ENCODE measurements at regions not wholly inside any gene's neighbourhood (a gene's known extent, or its start where the extent isn't known, plus 50 kb on each side); places are given as distances from the start of the nearest gene placed in this dataset.

DNA sequence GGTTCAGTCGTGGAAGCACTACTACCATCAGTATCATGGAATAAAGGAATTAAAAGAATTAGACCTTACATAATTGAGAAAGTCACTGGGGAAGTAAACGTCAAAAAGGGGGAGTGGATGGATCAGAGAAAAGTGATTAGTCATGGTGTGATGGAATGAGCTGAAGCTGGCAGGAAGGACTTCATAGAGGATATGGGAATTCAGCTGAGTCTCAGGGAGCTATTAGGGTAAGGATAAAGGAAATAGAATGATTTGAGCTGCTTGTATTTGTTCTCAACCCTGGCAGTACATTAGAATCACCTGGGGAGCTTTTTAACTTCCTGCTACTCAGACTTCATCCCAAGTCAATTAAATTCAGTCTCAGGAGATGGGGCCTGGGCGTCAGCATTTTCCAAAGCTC lies 53.4 kb upstream of the SETBP1 start:
- TF ChIP-seq, protein P1, sequence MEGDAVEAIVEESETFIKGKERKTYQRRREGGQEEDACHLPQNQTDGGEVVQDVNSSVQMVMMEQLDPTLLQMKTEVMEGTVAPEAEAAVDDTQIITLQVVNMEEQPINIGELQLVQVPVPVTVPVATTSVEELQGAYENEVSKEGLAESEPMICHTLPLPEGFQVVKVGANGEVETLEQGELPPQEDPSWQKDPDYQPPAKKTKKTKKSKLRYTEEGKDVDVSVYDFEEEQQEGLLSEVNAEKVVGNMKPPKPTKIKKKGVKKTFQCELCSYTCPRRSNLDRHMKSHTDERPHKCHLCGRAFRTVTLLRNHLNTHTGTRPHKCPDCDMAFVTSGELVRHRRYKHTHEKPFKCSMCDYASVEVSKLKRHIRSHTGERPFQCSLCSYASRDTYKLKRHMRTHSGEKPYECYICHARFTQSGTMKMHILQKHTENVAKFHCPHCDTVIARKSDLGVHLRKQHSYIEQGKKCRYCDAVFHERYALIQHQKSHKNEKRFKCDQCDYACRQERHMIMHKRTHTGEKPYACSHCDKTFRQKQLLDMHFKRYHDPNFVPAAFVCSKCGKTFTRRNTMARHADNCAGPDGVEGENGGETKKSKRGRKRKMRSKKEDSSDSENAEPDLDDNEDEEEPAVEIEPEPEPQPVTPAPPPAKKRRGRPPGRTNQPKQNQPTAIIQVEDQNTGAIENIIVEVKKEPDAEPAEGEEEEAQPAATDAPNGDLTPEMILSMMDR (IDR thresholded peaks at IDR 0.05; ENCODE audit: partially characterized antibody, unreplicated experiment), result no peak
- H3K4me1 Mint-ChIP-seq (ENCODE audit: low read depth, unreplicated experiment), result peaks cover 5% of the 10 kb centered on the region
- no peaks in the 10 kb centered on the region for H3K36me3 Mint-ChIP-seq (ENCODE audit: unreplicated experiment)
- no peak overlapping the region for H3K4me3 Mint-ChIP-seq (ENCODE audit: unreplicated experiment)
- no peak for DNase-seq
- H3K9me3 Mint-ChIP-seq (ENCODE audit: unreplicated experiment), result no peaks in the 10 kb centered on the region
- H3K27me3 Mint-ChIP-seq (ENCODE audit: unreplicated experiment), result no peaks in the 10 kb centered on the region
- H3K27ac Mint-ChIP-seq (ENCODE audit: unreplicated experiment), result no peak overlapping the region

DNA sequence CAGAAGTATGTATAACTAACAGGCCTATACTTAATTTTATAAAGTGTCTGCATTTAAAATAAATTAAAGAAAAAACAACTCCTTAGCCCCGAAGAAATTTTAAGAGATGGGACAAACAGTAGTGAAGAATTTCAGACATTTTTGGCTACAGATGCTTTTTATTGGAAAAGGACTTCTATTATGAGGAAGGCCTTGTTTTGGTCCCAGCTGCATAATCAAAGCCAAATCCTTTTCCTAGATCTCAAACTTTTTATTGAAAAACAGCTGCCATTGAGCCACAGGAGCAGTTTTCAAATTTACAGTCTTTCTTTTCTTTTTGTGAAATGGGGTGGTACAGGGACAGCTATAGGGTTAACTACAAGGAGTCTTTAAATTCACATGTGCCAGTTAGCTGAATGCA lies 51.3 kb upstream of the SETBP1 start:
- no peak overlapping the region for H3K27ac Mint-ChIP-seq (ENCODE audit: unreplicated experiment)
- TF ChIP-seq, protein P1 (IDR thresholded peaks at IDR 0.05; ENCODE audit: partially characterized antibody, unreplicated experiment), result no peak
- no peaks in the 10 kb centered on the region for H3K36me3 Mint-ChIP-seq (ENCODE audit: unreplicated experiment)
- peaks cover 5% of the 10 kb centered on the region for H3K4me1 Mint-ChIP-seq (ENCODE audit: low read depth, unreplicated experiment)
- H3K27me3 Mint-ChIP-seq (ENCODE audit: unreplicated experiment), result no peaks in the 10 kb centered on the region
- no peak for DNase-seq
- no peak overlapping the region for H3K4me3 Mint-ChIP-seq (ENCODE audit: unreplicated experiment)
- H3K9me3 Mint-ChIP-seq (ENCODE audit: unreplicated experiment), result peaks cover 1% of the 10 kb centered on the region

DNA sequence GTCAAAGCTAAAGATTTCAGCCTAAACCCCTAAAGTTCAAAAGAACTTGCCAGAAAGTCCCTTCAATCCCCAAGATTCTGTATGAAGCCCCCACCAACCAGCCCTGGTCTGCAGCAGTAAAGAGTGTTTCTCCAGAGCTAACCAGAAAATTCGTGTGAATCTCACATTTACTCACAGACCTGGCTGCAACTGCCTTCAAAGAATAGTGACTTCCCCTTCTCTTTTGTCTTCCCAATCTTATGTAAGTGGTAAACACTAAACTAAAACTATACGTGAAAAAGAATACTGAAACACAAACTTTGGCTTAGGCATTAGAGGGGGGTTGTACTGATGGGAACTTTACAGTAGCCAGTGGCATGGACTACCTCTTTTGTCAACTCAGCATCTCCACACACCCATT lies 50.6 kb upstream of the SETBP1 start:
- no peaks in the 10 kb centered on the region for H3K36me3 Mint-ChIP-seq (ENCODE audit: unreplicated experiment)
- peaks cover 5% of the 10 kb centered on the region for H3K4me1 Mint-ChIP-seq (ENCODE audit: low read depth, unreplicated experiment)
- TF ChIP-seq, protein P1 (IDR thresholded peaks at IDR 0.05; ENCODE audit: partially characterized antibody, unreplicated experiment), result no peak
- no peak overlapping the region for H3K27ac Mint-ChIP-seq (ENCODE audit: unreplicated experiment)
- no peaks in the 10 kb centered on the region for H3K27me3 Mint-ChIP-seq (ENCODE audit: unreplicated experiment)
- H3K9me3 Mint-ChIP-seq (ENCODE audit: unreplicated experiment), result peaks cover 1% of the 10 kb centered on the region
- no peak for DNase-seq
- H3K4me3 Mint-ChIP-seq (ENCODE audit: unreplicated experiment), result no peak overlapping the region

Measured in glutamatergic neuron (in vitro differentiated cells).